HepG2 (cell line): ENCODE measurements at regions not wholly inside any gene's neighbourhood (a gene's known extent, or its start where the extent isn't known, plus 50 kb on each side); places are given as distances from the start of the nearest gene placed in this dataset.

ENCODE experiments used
- ATAC-seq: fragments of 200-7000 bp; cut with Tn5 transposase; 3 replicates; pipeline ENCODE4 v1.9.1; 2020; ENCODE audit warnings: mild to moderate bottlenecking, moderate library complexity
- BruUV-seq: library from RNA; stranded (reverse); fragments of 400-500 nt; replicated peaks from 2 replicates; lab custom pipeline; 2021; lab: Mats Ljungman, UMichigan
- CTCF ChIA-PET: fragments of 300-600 bp; formaldehyde crosslinking; extraction: SDS; loops from one replicate; lab custom pipeline; 2021; ENCODE audit warnings: low total read pairs, inconsistent platforms, low intra/inter-chr PET ratio; lab: Yijun Ruan, JAX
- POLR2A ChIA-PET: fragments of 350-600 bp; sonication (Branson Sonifier 250); formaldehyde crosslinking; loops from one replicate; lab custom pipeline; 2020; ENCODE audit warnings: antibody characterized with exemption, inconsistent platforms; lab: Yijun Ruan, JAX
- DNase-seq: peaks from one replicate; pipeline ENCODE4 v3.0.0-alpha.2; 2015; ENCODE audit warnings: low spot score
- FAIRE-seq: peaks from 3 replicates; lab custom pipeline; 2011; peaks lifted over from hg19 to GRCh38; lab: Jason Lieb, UNC
- H2AFZ ChIP-seq: one replicate; pipeline ENCODE4 v1.6.1; 2011; ENCODE audit warnings: low read length, inconsistent platforms
- H3K27ac ChIP-seq: fragments of 300-600 bp; 3 replicates; pipeline ENCODE4 v1.8.0; 2011; ENCODE audit warnings: mixed run types, mild to moderate bottlenecking, mixed read lengths, low read length, inconsistent platforms; ENCODE audit not compliant: insufficient read depth; ENCODE audit errors: extremely low read length
- H3K27me3 ChIP-seq, 2 experiments: fragments of 200-600 bp in 1 of 2; 2 replicates in 1 of 2; 3 replicates in 1 of 2; pipeline versions ENCODE4 v1.6.0 to v1.8.0; 2011; ENCODE audit warnings: low read length in 2 of 2, mild to moderate bottlenecking in 2 of 2, moderate library complexity in 2 of 2, inconsistent platforms in 1 of 2; ENCODE audit not compliant: insufficient read depth in 2 of 2, control insufficient read depth in 1 of 2
- H3K36me3 ChIP-seq, 2 experiments: fragments of 200-600 bp in 1 of 2; replicated peaks in 1 of 2; 2 replicates in 1 of 2; 3 replicates in 1 of 2; pipeline versions ENCODE4 v1.5.1 to v1.8.0; 2011; ENCODE audit warnings: low read length in 2 of 2, inconsistent platforms in 1 of 2; ENCODE audit not compliant: insufficient read depth in 2 of 2, control insufficient read depth in 1 of 2
- H3K4me1 ChIP-seq: 2 replicates; pipeline ENCODE4 v1.5.1; 2012; ENCODE audit warnings: low read length, inconsistent platforms; ENCODE audit not compliant: insufficient read depth
- H3K4me2 ChIP-seq: 2 replicates; pipeline ENCODE4 v1.6.0; 2011; ENCODE audit warnings: low read depth, low read length, inconsistent platforms
- H3K4me3 ChIP-seq, 3 experiments: fragments of 200-600 bp in 1 of 3; sonication (generic), shearing (Covaris generic) in 1 of 3; replicated peaks in 1 of 3; 2 replicates each; pipeline ENCODE4 v1.5.1; 2011 to 2016; ENCODE audit warnings: low read length in 3 of 3, inconsistent platforms in 2 of 3, low read depth in 2 of 3, mild to moderate bottlenecking in 2 of 3, control low read depth in 1 of 3, mixed read lengths in 1 of 3; ENCODE audit not compliant: insufficient read depth in 1 of 3
- H3K79me2 ChIP-seq: one replicate; pipeline ENCODE4 v1.6.1; 2011; ENCODE audit warnings: low read length, inconsistent platforms; ENCODE audit not compliant: insufficient read depth
- H3K9ac ChIP-seq: 2 replicates; pipeline ENCODE4 v1.6.0; 2011; ENCODE audit warnings: mild to moderate bottlenecking, low read depth, low read length, inconsistent platforms; ENCODE audit not compliant: insufficient read depth
- H3K9me3 ChIP-seq: 2 replicates; pipeline ENCODE4 v1.5.1; 2012; ENCODE audit warnings: mild to moderate bottlenecking, low read length
- H4K20me1 ChIP-seq: 2 replicates; pipeline ENCODE4 v1.6.0; 2011; ENCODE audit warnings: inconsistent platforms, mild to moderate bottlenecking, low read length, moderate library complexity; ENCODE audit not compliant: insufficient read depth
- CSRNP2 ChIP-seq: sonication (generic); formaldehyde crosslinking; conservative IDR thresholded peaks from 2 replicates; pipeline ENCODE4 v1.8.0; 2022; ENCODE audit warnings: low read depth, missing genetic modification reagents
- GTF2F1 ChIP-seq: fragments of 150-350 bp; IDR thresholded peaks from 2 replicates; pipeline ENCODE4 v1.6.1; 2014; ENCODE audit warnings: low read length
- HCFC1 ChIP-seq: fragments of 150-350 bp; IDR thresholded peaks from 2 replicates; pipeline ENCODE4 v1.6.1; 2014; ENCODE audit warnings: low read depth, low read length
- HIVEP1 ChIP-seq: sonication (generic); formaldehyde crosslinking; IDR thresholded peaks from 2 replicates; pipeline ENCODE4 v1.4.0; 2020; ENCODE audit warnings: mild to moderate bottlenecking, missing genetic modification reagents
- MED1 ChIP-seq: sonication (generic); formaldehyde crosslinking; IDR thresholded peaks from 2 replicates; pipeline ENCODE4 v1.4.0; 2020; ENCODE audit warnings: missing genetic modification reagents
- NR1H2 ChIP-seq: sonication (generic); formaldehyde crosslinking; IDR thresholded peaks from 2 replicates; pipeline ENCODE4 v1.8.1; 2022; ENCODE audit warnings: low read depth, missing genetic modification reagents, borderline replicate concordance
- SP4 ChIP-seq: sonication (generic); formaldehyde crosslinking; IDR thresholded peaks from 2 replicates; pipeline ENCODE4 v1.8.1; 2023; ENCODE audit warnings: mild to moderate bottlenecking, missing genetic modification reagents
- SUZ12 ChIP-seq: fragments of 150-350 bp; IDR thresholded peaks from 2 replicates; pipeline ENCODE4 v1.6.1; 2014; ENCODE audit warnings: low read depth, low read length
- WGBS: methylation state at CpG from one replicate; pipeline ENCODE4 v1.1.6; 2017; ENCODE audit warnings: low lambda C conversion rate; 5-methylcytosine and 5-hydroxymethylcytosine counted together
- in situ Hi-C: cut with HindIII; loops from 2 replicates; pipeline ENCODE4 v1.10.0; 2017; ENCODE audit warnings: low pct_unique_long_range_greater_than_20kb; ENCODE audit not compliant: extremely low pct_ligation_motif_present
- intact Hi-C: fragments of 100-400 bp; cut with micrococcal nuclease; formaldehyde crosslinking; loops from one replicate; pipeline ENCODE4 v1.10.0; 2022; ENCODE audit not compliant: unreplicated experiment
- TF ChIP-seq, protein P1 (sequence below): sonication (generic); formaldehyde crosslinking; IDR thresholded peaks from 2 replicates; pipeline ENCODE4 v1.9.0; 2022; ENCODE audit warnings: missing genetic modification reagents, mild to moderate bottlenecking, borderline replicate concordance

DNA sequence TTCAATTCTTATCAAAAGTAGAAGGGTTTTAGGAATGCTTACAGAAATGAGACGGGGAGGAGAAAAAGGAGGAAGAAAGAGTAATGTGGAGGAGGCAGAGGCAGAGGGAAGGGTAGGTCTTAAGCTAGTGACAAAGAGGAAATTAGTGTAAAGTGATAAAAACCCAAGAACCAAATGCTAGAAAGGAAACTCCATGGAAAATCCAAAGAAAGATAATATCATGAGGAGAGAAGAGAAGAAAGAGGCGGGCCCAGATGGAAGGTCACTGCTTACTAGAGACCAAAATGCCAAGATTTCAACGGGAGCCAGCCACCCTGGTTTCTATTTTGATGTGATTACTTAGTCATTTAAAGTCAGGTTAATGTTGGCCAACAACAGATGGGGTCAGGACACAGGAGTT is 68.6 kb upstream of the IL12B start:
- Histone ChIP-seq H3K4me3 (no peak overlapping the region), H3K9ac (no peak overlapping the region), H3K36me3 (no peaks in the 10 kb centered on the region), H2AFZ (no peak overlapping the region), H3K9me3 (no peaks in the 10 kb centered on the region), H3K27ac (no peak overlapping the region), H3K27me3 (no peaks in the 10 kb centered on the region; a peak in 1 of 5 replicates), H3K79me2 (no peaks in the 10 kb centered on the region), H4K20me1 (no peaks in the 10 kb centered on the region), H3K4me1 (no peaks in the 10 kb centered on the region), H3K4me2 (no peak overlapping the region)
- POLR2A ChIA-PET: no interaction called here
- no TSS peak for BruUV-seq
- intact Hi-C loops: no loop called here
- ATAC-seq (no peak), FAIRE-seq (no peak), DNase-seq (no peak)
- WGBS: 9% methylated on average over 3 of the region's 3 CpGs
- CTCF ChIA-PET: no interaction called here
- in situ Hi-C loops: no loop called here
- TF ChIP-seq HIVEP1 (no peak), NR1H2 (CRISPR knock-in tag) (no peak)
- TF ChIP-seq, all 625 proteins: peak for 0

DNA sequence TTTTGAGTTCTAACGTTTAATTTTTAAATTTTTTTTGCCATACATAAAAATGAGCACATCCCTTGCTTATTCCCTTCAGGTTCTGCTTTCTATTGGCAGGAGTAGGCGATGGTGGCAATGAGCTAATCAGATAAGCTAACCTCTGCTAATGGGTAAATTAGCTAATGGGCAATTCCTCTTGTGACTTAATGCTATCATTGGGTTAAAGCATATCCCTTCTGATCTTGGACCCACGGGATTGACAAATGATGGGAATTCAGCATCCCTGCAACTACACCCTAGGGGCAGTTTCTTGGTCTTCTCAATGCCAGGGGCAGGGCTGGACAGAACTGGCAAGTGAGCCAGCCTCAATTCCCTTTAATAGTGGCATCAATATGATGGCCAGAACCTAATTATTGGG is 70.2 kb upstream of the IL12B start:
- Histone ChIP-seq H4K20me1 (no peaks in the 10 kb centered on the region), H3K9me3 (no peaks in the 10 kb centered on the region), H3K27me3 (peaks cover 0 to 5% of the 10 kb centered on the region in 2 experiments; a peak in 2 of 5 replicates), H2AFZ (no peak overlapping the region), H3K27ac (no peak overlapping the region), H3K79me2 (no peaks in the 10 kb centered on the region), H3K4me3 (no peak overlapping the region), H3K9ac (no peak overlapping the region), H3K4me2 (no peak overlapping the region), H3K36me3 (no peaks in the 10 kb centered on the region), H3K4me1 (no peaks in the 10 kb centered on the region)
- in situ Hi-C loops: no loop called here
- ATAC-seq: no peak
- POLR2A ChIA-PET: no interaction called here
- intact Hi-C loops: no loop called here
- WGBS: 0% methylated on average over 3 of the region's 3 CpGs
- FAIRE-seq: no peak
- CTCF ChIA-PET: no interaction called here
- TF ChIP-seq, protein P1, sequence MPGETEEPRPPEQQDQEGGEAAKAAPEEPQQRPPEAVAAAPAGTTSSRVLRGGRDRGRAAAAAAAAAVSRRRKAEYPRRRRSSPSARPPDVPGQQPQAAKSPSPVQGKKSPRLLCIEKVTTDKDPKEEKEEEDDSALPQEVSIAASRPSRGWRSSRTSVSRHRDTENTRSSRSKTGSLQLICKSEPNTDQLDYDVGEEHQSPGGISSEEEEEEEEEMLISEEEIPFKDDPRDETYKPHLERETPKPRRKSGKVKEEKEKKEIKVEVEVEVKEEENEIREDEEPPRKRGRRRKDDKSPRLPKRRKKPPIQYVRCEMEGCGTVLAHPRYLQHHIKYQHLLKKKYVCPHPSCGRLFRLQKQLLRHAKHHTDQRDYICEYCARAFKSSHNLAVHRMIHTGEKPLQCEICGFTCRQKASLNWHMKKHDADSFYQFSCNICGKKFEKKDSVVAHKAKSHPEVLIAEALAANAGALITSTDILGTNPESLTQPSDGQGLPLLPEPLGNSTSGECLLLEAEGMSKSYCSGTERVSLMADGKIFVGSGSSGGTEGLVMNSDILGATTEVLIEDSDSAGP (CRISPR knock-in tag): no peak
- no peak for TF ChIP-seq MED1
- TF ChIP-seq GTF2F1: no peak
- no peak for TF ChIP-seq SUZ12
- no peak for TF ChIP-seq SP4 (CRISPR knock-in tag)
- TF ChIP-seq HCFC1: no peak
- no peak for TF ChIP-seq CSRNP2 (CRISPR knock-in tag)
- TF ChIP-seq, all 625 proteins: peak for 0
- no peak for DNase-seq
- BruUV-seq: no TSS peak
